ENCODE measurements at regions not wholly inside any gene's neighbourhood (a gene's known extent, or its start where the extent isn't known, plus 50 kb on each side); places are given as distances from the start of the nearest gene placed in this dataset.
"Not testable (repeated sequence)": the region's sequence is repeated elsewhere in the genome, so short reads cannot be mapped to it uniquely, and the experiment has no call there.

GRCh38 chr2:226578879-226579278, 220.7 kb downstream of the IRS1 start:
- DNase-seq (ENCODE audit: low spot score): no peak

- no peak for DNase-seq (ENCODE audit: low spot score)
Observed at GRCh38 chr2:226578373-226578772, 221.2 kb downstream of the IRS1 start.

GRCh38 chr2:226575928-226576327, 223.7 kb downstream of the IRS1 start:
- no peak for DNase-seq (ENCODE audit: low spot score)

GRCh38 chr2:226573158-226573557, 226.5 kb downstream of the IRS1 start:
- DNase-seq (ENCODE audit: low spot score): no peak

- no peak for DNase-seq (ENCODE audit: low spot score)
Observed at GRCh38 chr2:226564667-226565066, 235.0 kb downstream of the IRS1 start.

GRCh38 chr2:226561962-226562361, 237.7 kb downstream of the IRS1 start:
- no peak for DNase-seq (ENCODE audit: low spot score)

GRCh38 chr2:226560325-226560724, 239.3 kb downstream of the IRS1 start:
- no peak for DNase-seq (ENCODE audit: low spot score)

- no peak for DNase-seq (ENCODE audit: low spot score)
Observed at GRCh38 chr2:226559536-226559935, 240.1 kb downstream of the IRS1 start.

GRCh38 chr2:226558418-226558817, 241.2 kb downstream of the IRS1 start:
- DNase-seq (ENCODE audit: low spot score): no peak

GRCh38 chr2:226556050-226556449, 243.6 kb downstream of the IRS1 start:
- no peak for DNase-seq (ENCODE audit: low spot score)

GRCh38 chr2:226554701-226555100, 244.9 kb downstream of the IRS1 start:
- DNase-seq (ENCODE audit: low spot score): no peak

- DNase-seq (ENCODE audit: low spot score): no peak
Observed at GRCh38 chr2:226553333-226553732, 246.3 kb downstream of the IRS1 start.

GRCh38 chr2:226552571-226553285, 246.9 kb downstream of the IRS1 start:
- DNase-seq (ENCODE audit: low spot score): no peak

- no peak for DNase-seq (ENCODE audit: low spot score)
Observed at GRCh38 chr2:226551522-226552250, 247.9 kb downstream of the IRS1 start.

- no peak for DNase-seq (ENCODE audit: low spot score)
Observed at GRCh38 chr2:226550801-226551200, 248.8 kb downstream of the IRS1 start.

GRCh38 chr2:226548732-226549131, 250.9 kb downstream of the IRS1 start:
- DNase-seq (ENCODE audit: low spot score): no peak

- no peak for DNase-seq (ENCODE audit: low spot score)
Observed at GRCh38 chr2:226544596-226545210, 254.9 kb downstream of the IRS1 start.

- DNase-seq (ENCODE audit: low spot score): no peak
Observed at GRCh38 chr2:226540204-226540994, 259.2 kb downstream of the IRS1 start.

GRCh38 chr2:226536410-226536809, 263.2 kb downstream of the IRS1 start:
- DNase-seq (ENCODE audit: low spot score): no peak

- DNase-seq (ENCODE audit: low spot score): not testable (repeated sequence)
Observed at GRCh38 chr2:226532976-226533375, 266.6 kb downstream of the IRS1 start.

GRCh38 chr2:226531061-226531810, 268.4 kb downstream of the IRS1 start:
- DNase-seq (ENCODE audit: low spot score): no peak

- no peak for DNase-seq (ENCODE audit: low spot score)
Observed at GRCh38 chr2:226529556-226529955, 270.1 kb downstream of the IRS1 start.

All from hematopoietic multipotent progenitor cell treated with erythropoietin and hydrocortisone succinate and interleukin-3 and kit ligand, for 15 days (in vitro differentiated cells).